ENCODE measurements at regions not wholly inside any gene's neighbourhood (a gene's known extent, or its start where the extent isn't known, plus 50 kb on each side); places are given as distances from the start of the nearest gene placed in this dataset.
"Not testable (repeated sequence)": the region's sequence is repeated elsewhere in the genome, so short reads cannot be mapped to it uniquely, and the experiment has no call there.

GRCh38 chr2:195572895-195573683 is 83.9 kb upstream of the SLC39A10 start:
- H3K27ac ChIP-seq (ENCODE audit: low read depth, low read length, poor library complexity, severe bottlenecking): no peak overlapping the region
- DNase-seq (ENCODE audit: low spot score): no peak

GRCh38 chr2:195570329-195570728 is 86.7 kb upstream of the SLC39A10 start:
- CTCF ChIA-PET: no interaction called here
- no peaks in the 10 kb centered on the region for H3K9me3 ChIP-seq (ENCODE audit: low read depth, low read length, poor library complexity, severe bottlenecking)
- no peak overlapping the region for H3K27ac ChIP-seq (ENCODE audit: low read depth, low read length, poor library complexity, severe bottlenecking)
- POLR2A ChIA-PET (ENCODE audit: low non-redundant PET): no interaction called here
- peak; percentile 73 for DNase-seq (ENCODE audit: low spot score)
- peaks cover 11% of the 10 kb centered on the region for H3K4me1 ChIP-seq (ENCODE audit: insufficient read depth, low read length, poor library complexity, severe bottlenecking)
- no peaks in the 10 kb centered on the region for H3K27me3 ChIP-seq (replicated peaks; ENCODE audit: insufficient read depth, low read depth, low read length, poor library complexity)
- H3K36me3 ChIP-seq (ENCODE audit: insufficient read depth, low read length, poor library complexity, severe bottlenecking): no peaks in the 10 kb centered on the region
- H3K4me3 ChIP-seq (ENCODE audit: low read depth, low read length, poor library complexity, severe bottlenecking): no peak overlapping the region
- intact Hi-C loops (cut with micrococcal nuclease; ENCODE audit: unreplicated experiment): loop anchor here (5.0 kb wide), 2 partner anchors 87 to 497 kb away; partner anchors contain the start of genes DNAH7 and SLC39A10
- TF ChIP-seq CTCF (conservative IDR thresholded peaks at IDR 0.05; ENCODE audit: low read depth, low read length): no peak
- no peak for TF ChIP-seq EZH2 (IDR thresholded peaks at IDR 0.05; ENCODE audit: borderline replicate concordance, low read depth, low read length, poor library complexity, severe bottlenecking)
- BruUV-seq (replicated peaks): no TSS peak

More at GRCh38 chr2:195572895-195573683, 83.9 kb upstream of the SLC39A10 start:
- TF ChIP-seq EZH2 (IDR thresholded peaks at IDR 0.05; ENCODE audit: borderline replicate concordance, low read depth, low read length, poor library complexity, severe bottlenecking): no peak
- TF ChIP-seq CTCF (conservative IDR thresholded peaks at IDR 0.05; ENCODE audit: low read depth, low read length): no peak
- BruUV-seq (replicated peaks): no TSS peak
- POLR2A ChIA-PET (ENCODE audit: low non-redundant PET): no interaction called here
- H3K27me3 ChIP-seq (replicated peaks; ENCODE audit: insufficient read depth, low read depth, low read length, poor library complexity): no peaks in the 10 kb centered on the region
- H3K36me3 ChIP-seq (ENCODE audit: insufficient read depth, low read length, poor library complexity, severe bottlenecking): no peaks in the 10 kb centered on the region
- no peak overlapping the region for H3K4me3 ChIP-seq (ENCODE audit: low read depth, low read length, poor library complexity, severe bottlenecking)
- CTCF ChIA-PET: interaction anchor here (0.7 kb wide), 1 partner anchor 1019 kb away, joined by 5 read pairs; no protein-coding TSS in a partner anchor
- intact Hi-C loops (cut with micrococcal nuclease; ENCODE audit: unreplicated experiment): loop anchor here (5.0 kb wide), 2 partner anchors 84 to 494 kb away; partner anchors contain the start of genes DNAH7 and SLC39A10
- H3K4me1 ChIP-seq (ENCODE audit: insufficient read depth, low read length, poor library complexity, severe bottlenecking): peaks cover 11% of the 10 kb centered on the region
- H3K9me3 ChIP-seq (ENCODE audit: low read depth, low read length, poor library complexity, severe bottlenecking): no peaks in the 10 kb centered on the region

GRCh38 chr2:195569255-195569654 is 87.8 kb upstream of the SLC39A10 start:
- Histone ChIP-seq H3K9me3 (ENCODE audit: low read depth, low read length, poor library complexity, severe bottlenecking) (no peaks in the 10 kb centered on the region), H3K36me3 (ENCODE audit: insufficient read depth, low read length, poor library complexity, severe bottlenecking) (no peaks in the 10 kb centered on the region), H3K27me3 (replicated peaks; ENCODE audit: insufficient read depth, low read depth, low read length, poor library complexity) (no peaks in the 10 kb centered on the region), H3K4me1 (ENCODE audit: insufficient read depth, low read length, poor library complexity, severe bottlenecking) (peaks cover 11% of the 10 kb centered on the region), H3K27ac (ENCODE audit: low read depth, low read length, poor library complexity, severe bottlenecking) (no peak overlapping the region), H3K4me3 (ENCODE audit: low read depth, low read length, poor library complexity, severe bottlenecking) (no peak overlapping the region)
- CTCF ChIA-PET: no interaction called here
- POLR2A ChIA-PET (ENCODE audit: low non-redundant PET): no interaction called here
- intact Hi-C loops (cut with micrococcal nuclease; ENCODE audit: unreplicated experiment): no loop called here
- no TSS peak for BruUV-seq (replicated peaks)
- DNase-seq (ENCODE audit: low spot score): no peak
- TF ChIP-seq CTCF (conservative IDR thresholded peaks at IDR 0.05; ENCODE audit: low read depth, low read length) (no peak), EZH2 (IDR thresholded peaks at IDR 0.05; ENCODE audit: borderline replicate concordance, low read depth, low read length, poor library complexity, severe bottlenecking) (no peak)

GRCh38 chr2:195564625-195565135 is 92.3 kb upstream of the SLC39A10 start:
- intact Hi-C loops (cut with micrococcal nuclease; ENCODE audit: unreplicated experiment); POLR2A ChIA-PET (ENCODE audit: low non-redundant PET); H3K27me3 ChIP-seq (replicated peaks; ENCODE audit: insufficient read depth, low read depth, low read length, poor library complexity); H3K36me3 ChIP-seq (ENCODE audit: insufficient read depth, low read length, poor library complexity, severe bottlenecking); BruUV-seq (replicated peaks); H3K9me3 ChIP-seq (ENCODE audit: low read depth, low read length, poor library complexity, severe bottlenecking); H3K4me3 ChIP-seq (ENCODE audit: low read depth, low read length, poor library complexity, severe bottlenecking); CTCF ChIA-PET; H3K27ac ChIP-seq (ENCODE audit: low read depth, low read length, poor library complexity, severe bottlenecking); DNase-seq (ENCODE audit: low spot score): not testable (repeated sequence)
- H3K4me1 ChIP-seq (ENCODE audit: insufficient read depth, low read length, poor library complexity, severe bottlenecking): peaks cover 23% of the 10 kb centered on the region
